SK-N-SH (cell line): ENCODE measurements at regions not wholly inside any gene's neighbourhood (a gene's known extent, or its start where the extent isn't known, plus 50 kb on each side); places are given as distances from the start of the nearest gene placed in this dataset.

Experiments used
- REST ChIP-seq: IDR thresholded peaks from 2 replicates; pipeline ENCODE4 v1.6.1; 2012; ENCODE audit warnings: mild to moderate bottlenecking, low read depth, low read length, moderate library complexity
- YY1 ChIP-seq: IDR thresholded peaks from 2 replicates; pipeline ENCODE4 v1.4.0; 2012; ENCODE audit warnings: low read depth, mild to moderate bottlenecking

- TF ChIP-seq REST (no peak), YY1 (no peak)
These were observed 288.2 kb downstream of the GJA1 start for GRCh38 chr6:121723623-121724022.
